HFFc6 (cell line): ENCODE measurements at regions not wholly inside any gene's neighbourhood (a gene's known extent, or its start where the extent isn't known, plus 50 kb on each side); places are given as distances from the start of the nearest gene placed in this dataset.
A peak's percentile ranks its signal among the peaks of the same experiment; 100 is the strongest.

ENCODE experiments used
- DNase-seq: peaks from one replicate; pipeline ENCODE4 v3.0.0-alpha.2; 2018
- H3K27ac Mint-ChIP-seq: 2 replicates; pipeline ENCODE4 v1.8.0; 2020; ENCODE audit warnings: mild to moderate bottlenecking, mixed read lengths
- H3K27me3 Mint-ChIP-seq: 2 replicates; pipeline ENCODE4 v1.8.0; 2021; ENCODE audit warnings: mild to moderate bottlenecking, moderate library complexity, mixed read lengths; ENCODE audit not compliant: insufficient read depth
- H3K36me3 Mint-ChIP-seq: 2 replicates; pipeline ENCODE4 v1.8.0; 2021; ENCODE audit warnings: low read depth, mixed read lengths
- H3K4me1 Mint-ChIP-seq: 2 replicates; pipeline ENCODE4 v1.8.0; 2020; ENCODE audit warnings: low read depth, mixed read lengths
- H3K4me3 Mint-ChIP-seq: 2 replicates; pipeline ENCODE4 v1.8.0; 2020; ENCODE audit warnings: mild to moderate bottlenecking, moderate library complexity, mixed read lengths
- H3K9me3 Mint-ChIP-seq: 2 replicates; pipeline ENCODE4 v1.8.0; 2020; ENCODE audit warnings: mild to moderate bottlenecking, mixed read lengths
- CTCF ChIP-seq: fragments of 200-600 bp; sonication (generic); IDR thresholded peaks from 2 replicates; pipeline ENCODE4 v1.5.0; 2021; ENCODE audit warnings: antibody characterized with exemption, mild to moderate bottlenecking

GRCh38 chr9:81371824-81372223, 317.5 kb downstream of the TLE1 start:
- Mint-ChIP-seq H3K27me3 (peaks cover 1% of the 10 kb centered on the region; the same call in 1 of the 2 replicates), H3K27ac (no peak overlapping the region)

GRCh38 chr9:81370650-81371049, 318.7 kb downstream of the TLE1 start:
- peaks cover 6% of the 10 kb centered on the region for H3K4me1 Mint-ChIP-seq
- peaks cover 1% of the 10 kb centered on the region; the same call in 1 of the 2 replicates for H3K27me3 Mint-ChIP-seq
- no peak for TF ChIP-seq CTCF
- no peak overlapping the region for H3K27ac Mint-ChIP-seq
- no peak overlapping the region for H3K4me3 Mint-ChIP-seq
- peaks cover 2% of the 10 kb centered on the region; the same call in 1 of the 2 replicates for H3K9me3 Mint-ChIP-seq
- DNase-seq, result no peak
- 0 out of 2 replicates have a peak, but pooled peaks cover 5% of the 10 kb centered on the region for H3K36me3 Mint-ChIP-seq

More at GRCh38 chr9:81371824-81372223, 317.5 kb downstream of the TLE1 start:
- TF ChIP-seq CTCF, result no peak
- no peak for DNase-seq
- peaks cover 6% of the 10 kb centered on the region for H3K4me1 Mint-ChIP-seq
- no peaks in the 10 kb centered on the region for H3K9me3 Mint-ChIP-seq
- H3K36me3 Mint-ChIP-seq, result no peaks in the 10 kb centered on the region
- no peak overlapping the region for H3K4me3 Mint-ChIP-seq

GRCh38 chr9:81370096-81370495, 319.3 kb downstream of the TLE1 start:
- Mint-ChIP-seq H3K36me3 (peaks cover 8% of the 10 kb centered on the region; the same call in 1 of the 2 replicates), H3K27me3 (peaks cover 1% of the 10 kb centered on the region; the same call in 1 of the 2 replicates), H3K4me1 (peaks cover 5% of the 10 kb centered on the region), H3K9me3 (peaks cover 8% of the 10 kb centered on the region), H3K27ac (no peak overlapping the region), H3K4me3 (no peak overlapping the region)
- DNase-seq, result no peak
- TF ChIP-seq CTCF, result no peak

GRCh38 chr9:81369121-81369520, 320.2 kb downstream of the TLE1 start:
- no peak overlapping the region for H3K4me3 Mint-ChIP-seq
- no peak for TF ChIP-seq CTCF

GRCh38 chr9:81363916-81364480, 325.3 kb downstream of the TLE1 start:
- no peak for TF ChIP-seq CTCF
- H3K27ac Mint-ChIP-seq, result peak overlapping the region; percentile 63
- peaks cover 4% of the 10 kb centered on the region for H3K27me3 Mint-ChIP-seq
- no peak for DNase-seq
- peaks cover 17% of the 10 kb centered on the region for H3K4me1 Mint-ChIP-seq
- H3K9me3 Mint-ChIP-seq, result peaks cover 22% of the 10 kb centered on the region
- peaks cover 19% of the 10 kb centered on the region for H3K36me3 Mint-ChIP-seq
- H3K4me3 Mint-ChIP-seq, result no peak overlapping the region

More at GRCh38 chr9:81369121-81369520, 320.2 kb downstream of the TLE1 start:
- Mint-ChIP-seq H3K9me3 (peaks cover 18% of the 10 kb centered on the region), H3K27ac (no peak overlapping the region), H3K36me3 (peaks cover 18% of the 10 kb centered on the region), H3K4me1 (peaks cover 5% of the 10 kb centered on the region), H3K27me3 (peaks cover 4% of the 10 kb centered on the region)
- no peak for DNase-seq
